ENCODE measurements at regions not wholly inside any gene's neighbourhood (a gene's known extent, or its start where the extent isn't known, plus 50 kb on each side); places are given as distances from the start of the nearest gene placed in this dataset.
A peak's percentile ranks its signal among the peaks of the same experiment; 100 is the strongest.
"Not testable (repeated sequence)": the region's sequence is repeated elsewhere in the genome, so short reads cannot be mapped to it uniquely, and the experiment has no call there.

- no peak for DNase-seq (ENCODE audit: low read depth)
These were observed 187.0 kb upstream of the ETV3 start for GRCh38 chr1:157325220-157325619.

GRCh38 chr1:157321972-157322371, 183.8 kb upstream of the ETV3 start:
- DNase-seq (ENCODE audit: low read depth): not testable (repeated sequence)

GRCh38 chr1:157319567-157319966, 181.4 kb upstream of the ETV3 start:
- DNase-seq (ENCODE audit: low read depth): no peak

GRCh38 chr1:157317229-157317628, 179.0 kb upstream of the ETV3 start:
- not testable (repeated sequence) for DNase-seq (ENCODE audit: low read depth)

GRCh38 chr1:157315544-157315943, 177.3 kb upstream of the ETV3 start:
- DNase-seq (ENCODE audit: low read depth): no peak

- no peak for DNase-seq (ENCODE audit: low read depth)
These were observed 176.2 kb upstream of the ETV3 start for GRCh38 chr1:157314408-157314807.

GRCh38 chr1:157313240-157313807, 175.1 kb upstream of the ETV3 start:
- no peak for DNase-seq (ENCODE audit: low read depth)

- no peak for DNase-seq (ENCODE audit: low read depth)
These were observed 174.1 kb upstream of the ETV3 start for GRCh38 chr1:157312082-157312812.

GRCh38 chr1:157311730-157312081, 173.5 kb upstream of the ETV3 start:
- DNase-seq (ENCODE audit: low read depth): no peak

- peak; percentile 6 for DNase-seq (ENCODE audit: low read depth)
These were observed 172.9 kb upstream of the ETV3 start for GRCh38 chr1:157310805-157311729.

GRCh38 chr1:157310401-157310800, 172.2 kb upstream of the ETV3 start:
- DNase-seq (ENCODE audit: low read depth): no peak

- no peak for DNase-seq (ENCODE audit: low read depth)
These were observed 169.3 kb upstream of the ETV3 start for GRCh38 chr1:157307491-157307890.

- DNase-seq (ENCODE audit: low read depth): no peak
These were observed 168.7 kb upstream of the ETV3 start for GRCh38 chr1:157306896-157307295.

- DNase-seq (ENCODE audit: low read depth): no peak
These were observed 166.1 kb upstream of the ETV3 start for GRCh38 chr1:157304271-157304670.

GRCh38 chr1:157302724-157303123, 164.5 kb upstream of the ETV3 start:
- DNase-seq (ENCODE audit: low read depth): no peak

- no peak for DNase-seq (ENCODE audit: low read depth)
These were observed 164.0 kb upstream of the ETV3 start for GRCh38 chr1:157302199-157302497.

GRCh38 chr1:157301477-157302198, 163.4 kb upstream of the ETV3 start:
- DNase-seq (ENCODE audit: low read depth): no peak

- DNase-seq (ENCODE audit: low read depth): not testable (repeated sequence)
These were observed 156.4 kb upstream of the ETV3 start for GRCh38 chr1:157294387-157295145.

GRCh38 chr1:157292809-157293564, 154.8 kb upstream of the ETV3 start:
- DNase-seq (ENCODE audit: low read depth): no peak

GRCh38 chr1:157292302-157292701, 154.1 kb upstream of the ETV3 start:
- no peak for DNase-seq (ENCODE audit: low read depth)

GRCh38 chr1:157291083-157291482, 152.9 kb upstream of the ETV3 start:
- no peak for DNase-seq (ENCODE audit: low read depth)
